Kidney (tissue), 13 donors: ENCODE measurements at regions not wholly inside any gene's neighbourhood (a gene's known extent, or its start where the extent isn't known, plus 50 kb on each side); places are given as distances from the start of the nearest gene placed in this dataset.

Experiments
- DNase-seq, 5 donors: peaks; one replicate each; pipeline ENCODE4 v3.0.0-alpha.2; 2013 to 2020
- FAIRE-seq: peaks from 2 replicates; lab custom pipeline; 2012; peaks lifted over from hg19 to GRCh38; lab: Jason Lieb, UNC
- H3K27ac ChIP-seq, 2 donors: one replicate each; pipeline ENCODE4 v1.7.0; 2013; ENCODE audit warnings: low read depth in 2 of 2, low read length in 2 of 2, inconsistent platforms in 1 of 2
- H3K27me3 ChIP-seq: one replicate; pipeline ENCODE4 v1.7.1; 2013; ENCODE audit warnings: low read length, inconsistent platforms; ENCODE audit not compliant: control insufficient read depth, insufficient read depth
- H3K36me3 ChIP-seq, 3 donors: one replicate each; pipeline versions ENCODE4 v1.7.0 to v1.7.1; 2013; ENCODE audit warnings: low read length in 3 of 3, control low read depth in 1 of 3, inconsistent platforms in 1 of 3; ENCODE audit not compliant: insufficient read depth in 3 of 3, control insufficient read depth in 2 of 3
- H3K4me1 ChIP-seq, 3 donors: one replicate each; pipeline versions ENCODE4 v1.7.0 to v1.7.1; 2013; ENCODE audit warnings: low read length in 3 of 3, inconsistent platforms in 1 of 3, low read depth in 1 of 3; ENCODE audit not compliant: control insufficient read depth in 2 of 3, insufficient read depth in 2 of 3
- H3K4me3 ChIP-seq, 3 donors: one replicate each; pipeline versions ENCODE4 v1.7.0 to v1.8.1; 2013; ENCODE audit warnings: low read length in 3 of 3, control low read depth in 1 of 3, inconsistent platforms in 1 of 3
- H3K9ac ChIP-seq, 3 donors: one replicate each; pipeline versions ENCODE4 v1.7.0 to v1.7.1; 2013; ENCODE audit warnings: low read length in 3 of 3, control low read depth in 1 of 3, inconsistent platforms in 1 of 3
- H3K9me3 ChIP-seq, 3 donors: one replicate each; pipeline versions ENCODE4 v1.7.0 to v1.7.1; 2013; ENCODE audit warnings: low read length in 3 of 3, control low read depth in 1 of 3, inconsistent platforms in 1 of 3; ENCODE audit not compliant: control insufficient read depth in 2 of 3, insufficient read depth in 1 of 3
- intact Hi-C: fragments of 100-400 bp; cut with DNase I; formaldehyde crosslinking; loops from one replicate; pipeline ENCODE4 v1.11.1; 2022
- TF ChIP-seq, protein P1 (sequence below): IDR thresholded peaks from 3 replicates; pipeline ENCODE4 v1.5.1; 2012; ENCODE audit warnings: mild to moderate bottlenecking, moderate library complexity, borderline replicate concordance; ENCODE audit not compliant: insufficient read depth; ENCODE audit errors: extremely low read depth
- donor health status: control.
- donor health status: control.
- donor health status: control.
- donor health status: control.
- donor health status: control.
- donor health status: DM: yes; HTN: yes; CAD: no.
- donor health status: Normal renal cell carcinoma (clear cell type).

DNA sequence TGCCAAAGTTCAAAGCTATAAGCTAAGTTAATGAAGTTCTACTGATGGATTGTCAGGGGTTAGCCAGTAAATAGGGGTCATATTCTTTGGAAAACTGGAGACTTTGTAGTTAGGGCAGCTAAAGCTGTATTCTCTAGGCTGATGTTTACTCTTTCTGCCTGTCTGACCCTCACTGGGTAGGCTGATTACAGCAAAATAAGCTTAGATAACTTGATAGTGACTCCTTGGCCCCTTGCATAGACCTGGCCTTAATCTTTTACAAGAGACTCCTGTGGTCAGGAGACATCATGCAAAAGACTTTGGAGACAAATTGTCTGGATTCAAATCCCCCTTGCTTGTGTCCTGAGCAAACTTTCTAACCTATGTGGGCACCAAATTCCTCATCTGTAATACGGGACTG, 314.4 kb upstream of the MSX2 start:
- no peaks in the 10 kb centered on the region for H3K4me1 ChIP-seq
- FAIRE-seq (no peak), DNase-seq (no peak)
- no peak overlapping the region for H3K4me3 ChIP-seq
- TF ChIP-seq, protein P1, sequence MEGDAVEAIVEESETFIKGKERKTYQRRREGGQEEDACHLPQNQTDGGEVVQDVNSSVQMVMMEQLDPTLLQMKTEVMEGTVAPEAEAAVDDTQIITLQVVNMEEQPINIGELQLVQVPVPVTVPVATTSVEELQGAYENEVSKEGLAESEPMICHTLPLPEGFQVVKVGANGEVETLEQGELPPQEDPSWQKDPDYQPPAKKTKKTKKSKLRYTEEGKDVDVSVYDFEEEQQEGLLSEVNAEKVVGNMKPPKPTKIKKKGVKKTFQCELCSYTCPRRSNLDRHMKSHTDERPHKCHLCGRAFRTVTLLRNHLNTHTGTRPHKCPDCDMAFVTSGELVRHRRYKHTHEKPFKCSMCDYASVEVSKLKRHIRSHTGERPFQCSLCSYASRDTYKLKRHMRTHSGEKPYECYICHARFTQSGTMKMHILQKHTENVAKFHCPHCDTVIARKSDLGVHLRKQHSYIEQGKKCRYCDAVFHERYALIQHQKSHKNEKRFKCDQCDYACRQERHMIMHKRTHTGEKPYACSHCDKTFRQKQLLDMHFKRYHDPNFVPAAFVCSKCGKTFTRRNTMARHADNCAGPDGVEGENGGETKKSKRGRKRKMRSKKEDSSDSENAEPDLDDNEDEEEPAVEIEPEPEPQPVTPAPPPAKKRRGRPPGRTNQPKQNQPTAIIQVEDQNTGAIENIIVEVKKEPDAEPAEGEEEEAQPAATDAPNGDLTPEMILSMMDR = no peak
- H3K9ac ChIP-seq = no peak overlapping the region
- H3K27ac ChIP-seq = no peak overlapping the region
- no peaks in the 10 kb centered on the region for H3K9me3 ChIP-seq
- H3K27me3 ChIP-seq = no peaks in the 10 kb centered on the region
- intact Hi-C loops = no loop called here
- no peaks in the 10 kb centered on the region for H3K36me3 ChIP-seq

DNA sequence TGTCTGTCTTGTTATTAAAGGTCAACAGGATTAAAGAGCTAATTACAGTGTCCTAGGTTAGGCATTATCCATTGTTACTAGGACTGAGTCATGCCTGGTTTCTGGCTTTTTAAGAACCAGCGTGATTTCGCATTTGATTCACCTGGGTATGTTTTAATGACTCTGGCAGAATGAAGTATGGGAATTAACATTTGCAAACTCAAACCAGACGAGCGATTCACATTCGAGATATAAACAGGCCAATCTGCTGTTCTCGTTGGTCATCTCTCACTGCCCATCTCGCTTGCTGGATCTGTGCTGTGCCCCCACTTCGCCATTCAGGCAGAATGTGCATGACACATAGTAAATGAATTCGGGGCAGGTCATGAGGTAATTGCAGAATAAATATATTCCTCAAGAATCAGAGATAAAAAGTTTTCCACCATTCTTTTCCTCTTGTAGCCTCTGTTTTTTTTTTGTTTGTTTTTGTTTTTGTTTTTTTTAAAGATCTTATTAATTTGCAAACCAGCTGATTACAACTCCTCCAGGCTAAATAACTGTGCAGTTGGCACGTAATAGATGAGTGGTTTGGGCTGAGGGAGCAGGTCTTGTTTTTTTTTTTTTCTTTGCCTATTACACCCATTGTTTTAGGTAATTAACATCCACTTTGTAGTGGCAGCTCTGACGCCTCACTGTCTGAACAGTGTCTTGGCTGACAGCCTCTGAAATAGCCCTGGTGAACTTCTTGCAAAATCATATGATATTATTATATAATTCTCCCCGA, 313.5 kb upstream of the MSX2 start:
- Histone ChIP-seq H3K4me3 (no peak overlapping the region), H3K9ac (no peak overlapping the region), H3K27ac (no peak overlapping the region), H3K4me1 (no peaks in the 10 kb centered on the region), H3K9me3 (no peaks in the 10 kb centered on the region), H3K36me3 (no peaks in the 10 kb centered on the region), H3K27me3 (no peaks in the 10 kb centered on the region)
- TF ChIP-seq, protein P1 = no peak
- no peak for FAIRE-seq
- no peak for DNase-seq
- intact Hi-C loops = no loop called here

DNA sequence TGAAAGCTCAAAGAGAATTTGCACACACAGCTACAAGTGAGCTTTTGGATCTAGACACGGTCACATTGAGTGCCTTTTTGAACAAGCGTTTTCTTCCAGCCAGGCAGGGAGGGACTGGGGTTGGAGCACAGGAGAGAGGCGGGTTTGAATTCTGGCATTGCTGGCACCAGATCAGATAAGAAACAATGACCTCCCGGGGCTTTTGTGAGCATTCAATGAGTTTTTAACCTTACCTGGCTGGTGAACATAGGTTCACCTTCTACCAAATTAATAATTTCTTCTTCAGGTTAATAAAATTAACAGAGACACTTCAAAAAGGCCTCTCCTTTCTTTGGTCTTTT, 312.9 kb upstream of the MSX2 start:
- H3K27me3 ChIP-seq = no peaks in the 10 kb centered on the region
- no peaks in the 10 kb centered on the region for H3K36me3 ChIP-seq
- intact Hi-C loops = no loop called here
- FAIRE-seq (no peak), DNase-seq (no peak)
- no peaks in the 10 kb centered on the region for H3K4me1 ChIP-seq
- TF ChIP-seq, protein P1 = no peak
- H3K27ac ChIP-seq = no peak overlapping the region
- H3K9me3 ChIP-seq = no peaks in the 10 kb centered on the region
- no peak overlapping the region for H3K4me3 ChIP-seq
- no peak overlapping the region for H3K9ac ChIP-seq

DNA sequence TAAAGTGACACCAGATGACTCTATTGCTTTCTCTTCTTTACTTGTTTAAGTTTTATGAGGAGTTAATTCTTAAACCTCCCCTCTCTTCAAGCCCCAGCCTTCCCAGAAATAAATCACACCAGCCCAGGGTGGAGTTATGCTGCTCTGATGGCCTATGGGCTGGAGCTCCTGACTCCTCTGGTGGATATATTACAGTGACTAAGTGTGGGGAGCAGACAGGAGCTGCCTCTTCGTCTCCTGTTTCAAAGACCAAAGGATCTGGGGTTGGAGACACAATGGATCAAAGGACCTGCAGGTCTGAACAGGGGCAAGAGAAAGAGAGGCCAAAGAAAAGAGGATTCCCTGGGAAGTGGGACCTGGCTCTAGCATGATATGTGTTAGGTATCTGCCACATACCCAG, 312.0 kb upstream of the MSX2 start:
- no peaks in the 10 kb centered on the region for H3K36me3 ChIP-seq
- no peak overlapping the region for H3K4me3 ChIP-seq
- no peak overlapping the region for H3K9ac ChIP-seq
- TF ChIP-seq, protein P1 = no peak
- no peaks in the 10 kb centered on the region for H3K9me3 ChIP-seq
- DNase-seq = peak in 3 of 5 donors; percentile 65 to 79 (median 75)
- intact Hi-C loops = no loop called here
- no peak for FAIRE-seq
- H3K4me1 ChIP-seq = no peaks in the 10 kb centered on the region
- H3K27me3 ChIP-seq = no peaks in the 10 kb centered on the region
- no peak overlapping the region for H3K27ac ChIP-seq
